HFF-Myc (cell line): ENCODE measurements at regions not wholly inside any gene's neighbourhood (a gene's known extent, or its start where the extent isn't known, plus 50 kb on each side); places are given as distances from the start of the nearest gene placed in this dataset.

ENCODE experiments used
- DNase-seq: peaks from one replicate; pipeline ENCODE4 v3.0.0-alpha.2; 2011; ENCODE audit warnings: low read depth; ENCODE audit errors: extremely low read depth
- H3K4me3 ChIP-seq: replicated peaks from 2 replicates; pipeline ENCODE4 v1.5.1; 2011; ENCODE audit warnings: low read depth, mild to moderate bottlenecking, control low read depth, low read length
- TF ChIP-seq, protein P1 (sequence below): IDR thresholded peaks from 2 replicates; pipeline ENCODE4 v1.5.1; 2012; ENCODE audit warnings: mild to moderate bottlenecking, low read depth, low read length, control low read depth; ENCODE audit errors: missing control alignments

DNA sequence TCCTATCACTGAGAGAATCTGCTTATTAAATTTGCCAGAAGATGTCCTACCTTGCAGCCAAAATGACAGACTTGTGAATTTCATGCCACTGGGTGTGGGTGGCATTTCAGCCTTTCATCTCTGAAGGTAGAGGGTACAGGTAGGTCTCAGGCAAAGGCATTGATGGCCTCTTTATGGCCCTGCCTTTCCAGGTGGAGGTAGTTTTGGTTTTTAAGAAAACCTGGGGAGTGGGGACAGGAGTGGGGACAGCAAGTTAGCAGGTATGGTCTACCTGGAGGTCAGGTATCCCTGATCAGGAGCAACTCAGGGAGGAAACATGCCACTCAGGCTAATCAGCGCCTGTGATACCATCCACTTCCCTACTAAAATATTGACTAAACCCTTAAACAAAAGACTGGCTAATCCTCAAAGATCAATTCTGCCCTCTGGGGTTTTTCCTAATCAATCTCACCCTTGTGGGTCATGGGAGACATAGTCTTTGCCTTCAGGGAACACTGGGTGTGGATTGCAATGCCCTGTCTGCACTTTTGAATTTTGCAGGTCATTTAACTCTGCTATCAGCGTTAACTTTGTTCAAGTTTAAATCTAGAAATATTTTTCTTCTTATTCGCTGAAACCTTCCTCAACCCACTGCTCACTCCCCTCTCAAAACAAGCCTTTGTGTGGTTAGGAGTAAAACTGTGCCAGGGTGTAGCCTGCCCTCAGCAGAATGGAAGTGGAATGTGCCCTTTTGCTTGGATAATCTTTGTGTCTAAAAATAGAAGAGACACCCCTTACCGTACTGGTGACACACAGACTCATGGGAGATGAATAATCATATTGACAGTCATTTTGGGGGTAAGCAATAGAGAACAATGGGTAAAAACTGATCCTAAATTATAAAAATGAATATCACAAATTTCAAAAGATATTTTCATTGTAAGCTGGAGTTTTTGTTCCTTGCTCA lies 233.7 kb downstream of the COG6 start:
- no peak overlapping the region for H3K4me3 ChIP-seq
- DNase-seq: no peak
- TF ChIP-seq, protein P1, sequence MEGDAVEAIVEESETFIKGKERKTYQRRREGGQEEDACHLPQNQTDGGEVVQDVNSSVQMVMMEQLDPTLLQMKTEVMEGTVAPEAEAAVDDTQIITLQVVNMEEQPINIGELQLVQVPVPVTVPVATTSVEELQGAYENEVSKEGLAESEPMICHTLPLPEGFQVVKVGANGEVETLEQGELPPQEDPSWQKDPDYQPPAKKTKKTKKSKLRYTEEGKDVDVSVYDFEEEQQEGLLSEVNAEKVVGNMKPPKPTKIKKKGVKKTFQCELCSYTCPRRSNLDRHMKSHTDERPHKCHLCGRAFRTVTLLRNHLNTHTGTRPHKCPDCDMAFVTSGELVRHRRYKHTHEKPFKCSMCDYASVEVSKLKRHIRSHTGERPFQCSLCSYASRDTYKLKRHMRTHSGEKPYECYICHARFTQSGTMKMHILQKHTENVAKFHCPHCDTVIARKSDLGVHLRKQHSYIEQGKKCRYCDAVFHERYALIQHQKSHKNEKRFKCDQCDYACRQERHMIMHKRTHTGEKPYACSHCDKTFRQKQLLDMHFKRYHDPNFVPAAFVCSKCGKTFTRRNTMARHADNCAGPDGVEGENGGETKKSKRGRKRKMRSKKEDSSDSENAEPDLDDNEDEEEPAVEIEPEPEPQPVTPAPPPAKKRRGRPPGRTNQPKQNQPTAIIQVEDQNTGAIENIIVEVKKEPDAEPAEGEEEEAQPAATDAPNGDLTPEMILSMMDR: no peak

DNA sequence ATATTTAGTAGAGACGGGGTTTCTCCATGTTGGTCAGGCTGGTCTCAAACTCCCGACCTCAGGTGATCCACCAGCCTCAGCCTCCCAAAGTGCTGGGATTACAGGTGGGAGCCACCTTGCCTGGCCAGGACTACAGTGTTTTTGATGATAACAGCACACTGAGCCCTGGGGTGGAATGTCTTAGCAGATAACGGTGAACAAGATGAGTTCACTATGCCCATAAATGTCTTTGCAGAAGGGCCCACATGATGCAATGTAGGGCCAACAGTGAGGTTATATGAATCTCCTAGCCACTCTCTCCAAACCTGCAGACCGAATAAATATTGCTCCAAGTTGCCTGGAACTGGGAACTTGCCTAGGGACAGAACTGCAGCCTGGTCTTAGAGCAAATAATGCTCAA lies 235.1 kb downstream of the COG6 start:
- DNase-seq: no peak
- H3K4me3 ChIP-seq: no peak overlapping the region
- TF ChIP-seq, protein P1: no peak

DNA sequence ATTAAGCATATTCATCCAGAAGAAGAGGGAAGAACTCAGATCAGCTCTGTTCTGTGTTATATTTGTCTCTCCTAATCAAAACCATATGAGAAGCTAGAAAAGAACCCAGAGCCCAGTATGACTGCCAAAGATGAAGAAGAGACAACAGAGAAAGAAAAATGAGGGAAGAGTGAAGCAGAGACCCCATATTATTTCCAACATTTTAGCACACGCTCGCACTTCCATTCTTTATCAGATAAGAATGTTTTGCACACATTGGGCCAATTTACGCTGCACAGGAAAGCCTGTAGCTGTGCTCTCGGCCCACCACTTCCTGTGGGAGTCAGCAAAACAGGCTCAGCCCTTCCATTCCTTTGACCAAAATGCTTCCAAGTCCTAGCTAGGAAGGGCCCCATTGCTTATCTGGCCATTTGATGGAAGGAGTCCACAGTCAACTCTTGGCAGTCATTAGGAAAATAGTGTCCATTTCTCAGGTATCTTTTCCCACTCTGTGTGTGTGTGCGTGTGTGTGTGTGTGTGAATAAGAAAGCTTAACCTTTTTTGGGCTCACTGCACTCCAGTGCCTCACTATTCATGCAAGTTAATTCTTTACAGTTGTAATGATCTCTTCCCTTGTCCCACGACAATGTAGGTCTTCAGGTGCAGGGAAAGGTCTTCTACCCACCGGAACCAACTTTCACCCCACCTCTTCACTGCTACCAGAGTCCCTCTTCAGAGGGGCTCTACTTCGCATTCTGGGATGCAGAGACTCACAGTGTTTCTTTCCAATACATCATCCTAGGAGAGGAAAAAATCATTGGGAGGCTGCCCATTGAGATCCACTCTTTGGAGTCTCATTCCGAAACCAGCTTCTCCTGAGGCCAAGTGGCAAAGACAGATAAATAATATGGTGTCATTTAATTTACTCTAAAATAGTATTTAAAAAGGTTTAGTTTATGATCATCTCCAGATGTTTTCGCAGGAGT lies 237.5 kb downstream of the COG6 start:
- DNase-seq: no peak
- TF ChIP-seq, protein P1: no peak
- H3K4me3 ChIP-seq: no peak overlapping the region

DNA sequence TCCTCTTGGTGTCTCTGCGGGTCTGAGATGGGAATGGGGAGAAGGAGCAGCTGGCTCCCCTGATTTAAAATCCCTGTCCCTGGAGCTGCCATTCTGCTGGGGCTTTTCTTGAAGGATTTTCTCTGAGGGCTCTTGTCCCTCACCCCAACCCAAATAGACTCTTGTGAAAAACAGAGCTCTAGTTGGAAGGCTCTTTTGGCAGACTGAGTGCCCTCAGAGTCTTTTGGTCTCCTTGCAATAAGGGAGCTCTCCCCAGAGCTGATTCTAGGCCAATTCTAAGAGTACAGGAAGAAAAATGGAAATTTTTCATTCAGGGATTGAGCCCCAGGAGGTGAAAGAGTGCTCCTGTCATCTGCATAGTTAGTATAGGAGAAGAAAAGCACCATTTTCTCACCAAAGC lies 238.3 kb downstream of the COG6 start:
- TF ChIP-seq, protein P1: no peak
- no peak for DNase-seq
- H3K4me3 ChIP-seq: no peak overlapping the region

DNA sequence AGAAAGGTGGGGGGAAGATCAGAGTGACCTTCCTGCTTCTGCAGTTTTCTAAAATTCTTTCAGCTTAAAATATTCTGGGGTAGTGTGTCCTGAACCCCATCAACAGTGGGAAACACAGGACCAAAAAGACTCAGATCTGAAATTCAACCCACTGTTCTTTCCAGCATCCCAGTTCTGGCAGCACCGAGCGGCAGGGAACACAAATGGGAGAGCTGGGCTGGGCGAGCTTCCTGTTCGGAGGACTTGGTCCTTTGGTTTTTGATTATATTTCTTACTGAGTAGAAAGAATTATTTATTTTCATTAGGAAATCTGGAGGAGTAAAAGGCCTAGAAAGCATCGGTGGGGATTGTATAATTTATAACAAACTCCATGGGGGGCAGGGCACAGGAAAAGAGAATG lies 239.1 kb downstream of the COG6 start:
- DNase-seq: no peak
- no peak overlapping the region for H3K4me3 ChIP-seq
- TF ChIP-seq, protein P1: no peak

DNA sequence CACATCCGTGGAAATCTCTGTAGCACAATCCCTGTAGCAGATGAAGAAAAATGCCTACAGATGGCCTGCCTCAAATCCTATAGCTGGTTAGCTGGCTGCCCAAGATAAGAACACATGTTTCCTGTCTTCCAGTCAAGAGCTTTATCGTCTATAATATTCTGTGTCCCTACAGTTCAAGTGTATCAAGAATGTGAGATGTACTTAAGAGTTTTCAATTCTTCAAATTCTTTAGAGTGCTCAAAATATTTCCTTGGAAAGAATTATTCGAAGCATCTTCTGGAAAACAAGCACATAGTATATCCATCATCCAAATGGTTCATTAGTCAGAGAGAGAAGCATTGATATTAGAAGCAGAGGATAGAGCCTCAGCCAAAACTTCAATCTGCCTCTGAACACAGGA lies 239.8 kb downstream of the COG6 start:
- TF ChIP-seq, protein P1: no peak
- no peak for DNase-seq
- H3K4me3 ChIP-seq: no peak overlapping the region
